ENCODE measurements at regions not wholly inside any gene's neighbourhood (a gene's known extent, or its start where the extent isn't known, plus 50 kb on each side); places are given as distances from the start of the nearest gene placed in this dataset.
A peak's percentile ranks its signal among the peaks of the same experiment; 100 is the strongest.
"Not testable (repeated sequence)": the region's sequence is repeated elsewhere in the genome, so short reads cannot be mapped to it uniquely, and the experiment has no call there.

GRCh38 chrX:142804085-142804484 is 221.6 kb upstream of the SPANXN4 start:
- peak in 1 of 2 experiments; percentile 2 for DNase-seq

GRCh38 chrX:142819461-142819860 is 206.3 kb upstream of the SPANXN4 start:
- no peak for DNase-seq

- no peak for DNase-seq
These were observed 197.6 kb upstream of the SPANXN4 start for GRCh38 chrX:142828129-142828528.

GRCh38 chrX:142831961-142832530 is 193.7 kb upstream of the SPANXN4 start:
- DNase-seq = no peak

GRCh38 chrX:142854970-142855369 is 170.8 kb upstream of the SPANXN4 start:
- DNase-seq = no peak

GRCh38 chrX:142860944-142861343 is 164.8 kb upstream of the SPANXN4 start:
- no peak for DNase-seq

- no peak for DNase-seq
These were observed 164.2 kb upstream of the SPANXN4 start for GRCh38 chrX:142861557-142861956.

GRCh38 chrX:142866247-142866646 is 159.5 kb upstream of the SPANXN4 start:
- not testable (repeated sequence) for DNase-seq

GRCh38 chrX:142873214-142873613 is 152.5 kb upstream of the SPANXN4 start:
- no peak for DNase-seq

- DNase-seq = no peak
These were observed 140.8 kb upstream of the SPANXN4 start for GRCh38 chrX:142884881-142885280.

- DNase-seq = peak in 1 of 2 experiments; percentile 0
These were observed 134.7 kb upstream of the SPANXN4 start for GRCh38 chrX:142891046-142891445.

- no peak for DNase-seq
These were observed 127.6 kb upstream of the SPANXN4 start for GRCh38 chrX:142898164-142898563.

GRCh38 chrX:142923201-142923600 is 102.5 kb upstream of the SPANXN4 start:
- DNase-seq = no peak

- no peak for DNase-seq
These were observed 86.9 kb upstream of the SPANXN4 start for GRCh38 chrX:142938793-142939192.

- not testable (repeated sequence) for DNase-seq
These were observed 53.5 kb upstream of the SPANXN4 start for GRCh38 chrX:142972147-142972809.
